Adipocyte (in vitro differentiated cells): ENCODE measurements at regions not wholly inside any gene's neighbourhood (a gene's known extent, or its start where the extent isn't known, plus 50 kb on each side); places are given as distances from the start of the nearest gene placed in this dataset.

Experiments used
- DNase-seq: peaks from one replicate; pipeline ENCODE4 v3.0.0-alpha.2; 2015; ENCODE audit warnings: low read depth
- H3K27me3 ChIP-seq: replicated peaks from 2 replicates; pipeline ENCODE4 v1.7.0; 2013; ENCODE audit warnings: mild to moderate bottlenecking, low read length, moderate library complexity; ENCODE audit not compliant: control insufficient read depth, insufficient read depth
- H3K36me3 ChIP-seq: 2 replicates; pipeline ENCODE4 v1.7.0; 2013; ENCODE audit warnings: low read length, mild to moderate bottlenecking, moderate library complexity; ENCODE audit not compliant: control insufficient read depth, insufficient read depth, severe bottlenecking
- H3K4me1 ChIP-seq: 2 replicates; pipeline ENCODE4 v1.7.0; 2013; ENCODE audit warnings: mild to moderate bottlenecking, low read length, moderate library complexity; ENCODE audit not compliant: control insufficient read depth, insufficient read depth
- H3K4me3 ChIP-seq: 2 replicates; pipeline ENCODE4 v1.7.0; 2013; ENCODE audit warnings: mild to moderate bottlenecking, low read length, moderate library complexity
- H3K9ac ChIP-seq: 2 replicates; pipeline ENCODE4 v1.7.0; 2013; ENCODE audit warnings: mild to moderate bottlenecking, low read length, moderate library complexity
- H3K9me3 ChIP-seq: 2 replicates; pipeline ENCODE4 v1.7.0; 2013; ENCODE audit warnings: mild to moderate bottlenecking, low read length, moderate library complexity; ENCODE audit not compliant: control insufficient read depth

DNA sequence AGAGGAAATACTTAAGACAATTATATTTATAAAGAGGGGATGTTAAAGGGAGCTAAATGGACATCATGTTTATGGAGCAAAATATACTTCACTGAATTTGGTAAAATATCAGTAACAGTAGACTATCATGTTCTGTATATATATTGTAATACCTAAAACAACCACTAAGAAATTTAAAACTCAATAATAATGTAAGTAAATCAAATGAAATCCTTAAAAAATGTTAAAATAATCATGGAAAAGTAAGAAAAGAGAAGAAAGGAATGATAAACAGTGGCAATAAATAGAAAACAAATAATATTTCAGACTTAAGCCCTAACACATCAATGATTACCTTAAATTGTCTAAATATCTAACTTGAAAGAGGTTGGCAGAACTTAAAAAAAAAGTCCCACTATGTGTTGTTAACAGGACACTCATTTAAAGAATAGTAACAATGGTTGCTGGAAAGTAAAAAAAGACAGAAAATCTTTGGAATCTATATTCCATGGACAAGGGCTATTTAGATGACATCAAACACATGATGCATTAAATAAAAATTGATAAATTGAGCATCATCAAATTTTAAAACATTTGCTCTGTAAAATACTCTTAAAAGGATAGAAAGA is 842.2 kb upstream of the MAP3K7 start:
- Histone ChIP-seq H3K36me3 (no peaks in the 10 kb centered on the region), H3K9me3 (no peaks in the 10 kb centered on the region), H3K4me1 (no peaks in the 10 kb centered on the region), H3K27me3 (peaks cover 3% of the 10 kb centered on the region), H3K4me3 (no peak overlapping the region), H3K9ac (no peak overlapping the region)
- DNase-seq, result no peak

DNA sequence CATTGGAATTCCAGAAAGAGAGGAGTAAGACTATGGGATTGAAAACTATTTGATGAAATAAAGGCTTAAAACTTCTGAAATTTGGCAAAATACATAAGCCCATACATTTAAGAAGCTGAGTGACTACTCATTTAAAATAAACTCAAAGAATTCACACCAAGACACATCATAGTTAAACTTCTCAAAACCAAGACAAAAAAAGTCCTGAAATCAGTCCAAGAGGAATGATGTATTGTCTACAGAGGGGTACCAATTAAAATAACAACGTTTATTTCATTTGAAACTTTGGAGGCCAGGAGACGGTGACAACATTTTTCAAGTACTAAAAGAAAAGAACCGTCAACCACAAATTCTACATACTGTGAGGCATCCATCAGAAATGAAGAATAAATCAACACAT is 841.4 kb upstream of the MAP3K7 start:
- Histone ChIP-seq H3K9me3 (no peaks in the 10 kb centered on the region), H3K27me3 (peaks cover 3% of the 10 kb centered on the region), H3K36me3 (no peaks in the 10 kb centered on the region), H3K4me1 (no peaks in the 10 kb centered on the region), H3K4me3 (no peak overlapping the region), H3K9ac (no peak overlapping the region)
- DNase-seq, result no peak

DNA sequence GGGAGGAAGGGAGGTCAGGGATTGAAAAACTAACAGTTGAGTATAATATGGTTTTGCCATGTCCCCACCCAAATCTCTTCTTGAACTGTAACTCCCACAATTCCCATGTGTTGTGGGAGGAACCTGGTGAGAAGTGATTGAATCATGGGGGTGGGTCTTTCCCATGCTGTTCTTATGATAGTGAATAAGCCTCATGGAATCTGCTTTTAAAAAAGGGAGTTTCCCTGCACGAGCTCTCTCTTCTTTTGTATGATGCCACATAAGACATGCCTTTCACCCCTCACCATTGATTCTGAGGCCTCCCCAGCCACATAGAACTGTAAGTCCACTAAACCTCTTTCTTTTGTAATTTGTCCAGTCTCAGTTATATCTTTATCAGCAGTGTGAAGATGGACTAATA is 833.4 kb upstream of the MAP3K7 start:
- Histone ChIP-seq H3K4me3 (no peak overlapping the region), H3K9me3 (peaks cover 9% of the 10 kb centered on the region), H3K4me1 (no peaks in the 10 kb centered on the region), H3K9ac (no peak overlapping the region), H3K27me3 (no peaks in the 10 kb centered on the region), H3K36me3 (no peaks in the 10 kb centered on the region)
- no peak for DNase-seq

DNA sequence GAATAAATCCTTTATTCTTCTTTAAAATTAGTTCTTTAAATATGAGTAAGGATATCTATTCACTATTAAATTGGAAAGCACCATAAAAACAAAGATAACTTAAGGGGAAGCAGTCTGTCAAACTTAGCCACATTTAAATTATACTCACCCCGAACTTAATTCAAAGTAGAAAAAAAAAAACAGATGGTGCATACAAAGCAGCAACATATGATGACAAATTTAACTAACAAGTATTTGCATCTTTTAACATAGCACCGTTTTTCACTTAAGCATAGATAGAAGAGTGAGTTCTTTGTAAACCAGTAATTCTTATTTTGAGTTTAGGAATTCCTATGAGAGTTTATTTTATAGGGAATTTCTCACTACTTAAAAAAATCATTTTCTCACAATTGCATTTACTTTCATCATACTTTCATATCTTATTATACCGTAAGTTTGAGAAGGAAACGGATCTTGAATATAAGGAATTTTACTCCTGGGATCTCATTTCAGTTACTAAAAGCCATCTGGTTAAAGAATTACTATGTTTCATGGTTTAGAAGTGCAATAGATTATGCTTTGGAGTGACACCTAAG is 828.2 kb upstream of the MAP3K7 start:
- H3K9ac ChIP-seq, result no peak overlapping the region
- no peaks in the 10 kb centered on the region for H3K36me3 ChIP-seq
- no peak overlapping the region for H3K4me3 ChIP-seq
- H3K27me3 ChIP-seq, result no peaks in the 10 kb centered on the region
- DNase-seq, result peak; percentile 9
- peaks cover 12% of the 10 kb centered on the region for H3K9me3 ChIP-seq
- no peaks in the 10 kb centered on the region for H3K4me1 ChIP-seq

DNA sequence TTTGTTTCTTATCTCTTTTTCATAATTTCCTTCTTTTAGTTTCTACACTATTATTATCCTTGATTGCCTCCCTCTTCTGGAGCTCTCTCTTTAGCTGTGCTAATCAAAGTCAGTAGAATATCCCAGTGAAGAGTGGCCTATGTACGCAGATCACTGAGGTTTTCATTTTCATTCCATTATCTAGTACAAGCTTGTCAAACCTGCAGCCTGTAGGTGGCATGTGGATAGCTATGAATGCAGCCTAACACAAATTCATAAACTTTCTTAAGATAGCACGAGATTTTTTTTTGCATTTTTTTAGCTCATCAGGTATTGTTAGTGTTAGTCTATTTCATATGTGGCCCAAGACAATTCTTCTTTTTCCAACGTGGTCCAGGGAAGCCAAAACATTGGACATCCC is 825.7 kb upstream of the MAP3K7 start:
- Histone ChIP-seq H3K27me3 (no peaks in the 10 kb centered on the region), H3K36me3 (no peaks in the 10 kb centered on the region), H3K9ac (no peak overlapping the region), H3K9me3 (peaks cover 4% of the 10 kb centered on the region), H3K4me3 (no peak overlapping the region), H3K4me1 (no peaks in the 10 kb centered on the region)
- no peak for DNase-seq

DNA sequence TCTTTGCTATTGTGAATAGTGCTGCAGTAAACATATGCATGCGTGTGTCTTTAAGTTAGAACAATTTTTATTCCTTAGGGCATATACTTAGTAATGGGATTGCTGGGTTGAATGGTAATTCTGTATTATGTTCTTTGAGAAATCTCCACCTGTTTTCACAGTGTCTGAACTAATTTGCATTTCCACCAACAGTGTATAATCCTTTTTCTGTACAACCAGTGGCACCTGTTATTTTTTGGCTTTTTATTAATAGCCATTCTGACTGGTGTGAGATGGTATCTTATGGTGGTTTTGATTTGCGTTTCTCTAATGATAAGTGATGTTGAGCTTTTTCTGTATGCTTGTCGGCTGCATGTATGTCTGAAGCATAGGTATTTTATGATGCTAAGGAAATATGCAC is 820.8 kb upstream of the MAP3K7 start:
- no peak overlapping the region for H3K4me3 ChIP-seq
- H3K9me3 ChIP-seq, result peaks cover 4% of the 10 kb centered on the region
- H3K27me3 ChIP-seq, result no peaks in the 10 kb centered on the region
- H3K36me3 ChIP-seq, result no peaks in the 10 kb centered on the region
- H3K9ac ChIP-seq, result no peak overlapping the region
- no peak for DNase-seq
- no peaks in the 10 kb centered on the region for H3K4me1 ChIP-seq

DNA sequence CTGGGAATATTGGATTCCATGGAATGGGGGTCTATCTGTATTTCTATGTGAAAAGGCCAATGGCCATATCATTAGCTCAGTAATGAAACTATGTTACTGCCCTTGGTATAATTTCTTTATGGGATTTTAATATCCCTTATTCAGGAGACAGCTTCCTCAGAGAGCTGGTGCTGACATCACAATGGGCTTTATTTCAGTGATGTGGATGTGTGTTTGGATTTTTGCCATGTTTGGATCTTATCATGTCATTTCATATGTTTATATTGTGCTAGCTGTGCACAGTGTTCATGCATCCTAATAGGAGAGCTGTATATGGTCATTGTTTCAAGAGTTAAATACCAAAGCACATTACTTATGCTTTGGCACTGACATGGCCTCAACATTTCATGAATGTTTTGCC is 806.1 kb upstream of the MAP3K7 start:
- Histone ChIP-seq H3K36me3 (no peaks in the 10 kb centered on the region), H3K4me1 (no peaks in the 10 kb centered on the region), H3K27me3 (no peaks in the 10 kb centered on the region), H3K4me3 (no peak overlapping the region), H3K9me3 (peaks cover 6% of the 10 kb centered on the region), H3K9ac (no peak overlapping the region)
- DNase-seq, result no peak

DNA sequence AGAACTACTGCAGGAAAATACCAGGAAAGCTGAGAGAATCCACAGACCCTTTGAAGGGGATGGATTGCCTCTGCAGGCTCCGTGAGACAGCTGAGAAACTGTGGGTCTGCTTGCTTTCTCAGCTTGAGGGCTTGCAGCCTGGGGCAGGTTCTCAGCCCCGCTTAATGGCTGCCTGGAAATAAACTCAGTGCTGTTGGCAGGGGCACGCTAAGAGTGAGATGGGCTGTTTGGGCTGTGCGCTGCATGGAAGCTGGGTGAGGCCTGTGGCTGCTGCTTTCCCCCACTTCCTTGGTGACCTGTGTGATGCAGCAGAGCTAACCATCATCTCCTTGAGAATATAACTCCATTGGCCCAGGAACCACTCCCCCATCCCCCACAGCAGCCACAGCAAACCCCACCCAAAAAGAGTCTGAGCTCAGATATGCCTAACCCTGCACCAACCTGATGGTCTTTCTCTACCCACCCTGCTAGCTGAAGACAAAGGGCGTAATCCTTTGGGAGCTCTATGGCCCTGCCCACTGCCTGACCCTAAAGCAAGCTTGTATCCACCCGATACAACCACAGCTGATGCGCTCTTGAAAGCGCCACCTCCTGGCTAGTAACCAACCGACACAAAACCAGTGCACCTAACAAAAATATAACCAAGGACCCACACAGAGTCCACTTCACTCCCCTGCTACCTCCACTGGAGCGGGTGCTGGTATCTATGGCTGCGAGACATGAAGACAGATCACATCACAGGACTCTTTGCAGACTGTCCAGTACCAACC is 800.6 kb upstream of the MAP3K7 start:
- H3K9ac ChIP-seq, result no peak overlapping the region
- no peaks in the 10 kb centered on the region for H3K27me3 ChIP-seq
- H3K4me1 ChIP-seq, result no peaks in the 10 kb centered on the region
- DNase-seq, result no peak
- peaks cover 6% of the 10 kb centered on the region for H3K9me3 ChIP-seq
- no peaks in the 10 kb centered on the region for H3K36me3 ChIP-seq
- H3K4me3 ChIP-seq, result no peak overlapping the region

DNA sequence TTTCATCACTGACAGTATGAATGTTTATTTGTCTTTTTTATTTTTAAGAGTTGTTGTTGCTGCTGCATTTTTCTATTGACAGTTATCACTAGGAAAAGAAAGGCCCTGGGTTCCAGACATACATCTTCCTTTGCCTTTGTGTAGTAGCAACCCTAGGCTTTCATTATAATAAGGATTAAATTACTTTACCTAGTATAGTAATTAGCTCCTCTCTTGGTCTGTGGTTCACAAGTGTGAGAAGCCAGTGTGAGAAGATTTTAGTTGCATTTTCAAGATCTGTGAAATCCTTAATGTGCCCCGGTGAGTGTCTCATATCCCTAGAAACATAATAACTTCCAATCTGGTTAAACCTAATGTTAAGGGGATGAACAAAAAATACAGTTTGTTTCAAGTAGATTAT is 799.3 kb upstream of the MAP3K7 start:
- Histone ChIP-seq H3K9ac (no peak overlapping the region), H3K9me3 (peaks cover 6% of the 10 kb centered on the region), H3K27me3 (no peaks in the 10 kb centered on the region), H3K36me3 (no peaks in the 10 kb centered on the region), H3K4me3 (no peak overlapping the region), H3K4me1 (no peaks in the 10 kb centered on the region)
- no peak for DNase-seq

DNA sequence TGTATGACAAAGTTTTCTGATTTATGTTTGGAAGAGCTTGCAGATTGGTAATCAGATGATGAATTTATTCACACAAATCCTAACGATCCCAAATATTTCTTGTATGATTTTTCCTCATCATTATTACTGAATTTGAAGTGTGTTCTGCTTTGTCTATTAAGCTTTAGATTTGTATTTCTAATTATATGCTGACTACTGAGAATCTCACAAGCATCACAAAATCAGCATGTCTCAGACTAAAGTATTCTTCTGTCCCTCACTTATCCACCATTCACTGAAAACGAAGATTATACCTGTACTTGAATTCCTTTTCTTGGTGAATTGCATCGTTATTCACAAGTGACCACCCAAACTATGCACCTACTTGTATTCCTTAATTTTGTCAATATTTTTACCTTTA is 796.3 kb upstream of the MAP3K7 start:
- Histone ChIP-seq H3K27me3 (no peaks in the 10 kb centered on the region), H3K36me3 (no peaks in the 10 kb centered on the region), H3K4me3 (no peak overlapping the region), H3K9ac (no peak overlapping the region), H3K9me3 (no peaks in the 10 kb centered on the region), H3K4me1 (no peaks in the 10 kb centered on the region)
- no peak for DNase-seq

DNA sequence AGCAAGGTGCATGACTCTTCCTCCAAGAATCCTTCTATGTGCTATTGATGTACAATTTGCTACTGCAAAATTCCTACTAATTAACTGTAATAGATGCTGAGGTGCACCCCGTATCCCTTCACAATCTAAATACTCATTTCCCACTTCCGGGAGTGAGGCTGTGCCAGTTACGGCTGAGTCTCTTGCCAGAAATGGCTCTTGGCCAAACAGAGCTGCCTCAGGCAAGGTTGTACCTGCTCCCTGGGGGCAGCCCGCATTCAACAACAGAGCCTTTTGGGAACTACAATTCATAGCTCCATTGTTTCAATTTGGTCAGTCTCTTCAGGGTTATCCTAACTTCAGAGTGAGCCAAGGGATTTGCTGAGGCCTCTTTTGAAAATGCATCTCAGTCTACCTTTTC is 789.8 kb upstream of the MAP3K7 start:
- H3K9me3 ChIP-seq, result no peaks in the 10 kb centered on the region
- no peaks in the 10 kb centered on the region for H3K4me1 ChIP-seq
- no peaks in the 10 kb centered on the region for H3K27me3 ChIP-seq
- H3K9ac ChIP-seq, result no peak overlapping the region
- H3K4me3 ChIP-seq, result no peak overlapping the region
- no peaks in the 10 kb centered on the region for H3K36me3 ChIP-seq
- no peak for DNase-seq
